ENCODE measurements at regions not wholly inside any gene's neighbourhood (a gene's known extent, or its start where the extent isn't known, plus 50 kb on each side); places are given as distances from the start of the nearest gene placed in this dataset.
A peak's percentile ranks its signal among the peaks of the same experiment; 100 is the strongest.

- DNase-seq, result peak in 1 of 4 donors; percentile 55
- Histone ChIP-seq H3K4me3 (no peak overlapping the region), H3K27me3 (peaks cover 0 to 84% of the 10 kb centered on the region in 2 donors), H3K4me1 (no peaks in the 10 kb centered on the region), H3K27ac (no peak overlapping the region), H3K36me3 (no peaks in the 10 kb centered on the region), H3K9me3 (no peaks in the 10 kb centered on the region)
- TF ChIP-seq, protein P1, sequence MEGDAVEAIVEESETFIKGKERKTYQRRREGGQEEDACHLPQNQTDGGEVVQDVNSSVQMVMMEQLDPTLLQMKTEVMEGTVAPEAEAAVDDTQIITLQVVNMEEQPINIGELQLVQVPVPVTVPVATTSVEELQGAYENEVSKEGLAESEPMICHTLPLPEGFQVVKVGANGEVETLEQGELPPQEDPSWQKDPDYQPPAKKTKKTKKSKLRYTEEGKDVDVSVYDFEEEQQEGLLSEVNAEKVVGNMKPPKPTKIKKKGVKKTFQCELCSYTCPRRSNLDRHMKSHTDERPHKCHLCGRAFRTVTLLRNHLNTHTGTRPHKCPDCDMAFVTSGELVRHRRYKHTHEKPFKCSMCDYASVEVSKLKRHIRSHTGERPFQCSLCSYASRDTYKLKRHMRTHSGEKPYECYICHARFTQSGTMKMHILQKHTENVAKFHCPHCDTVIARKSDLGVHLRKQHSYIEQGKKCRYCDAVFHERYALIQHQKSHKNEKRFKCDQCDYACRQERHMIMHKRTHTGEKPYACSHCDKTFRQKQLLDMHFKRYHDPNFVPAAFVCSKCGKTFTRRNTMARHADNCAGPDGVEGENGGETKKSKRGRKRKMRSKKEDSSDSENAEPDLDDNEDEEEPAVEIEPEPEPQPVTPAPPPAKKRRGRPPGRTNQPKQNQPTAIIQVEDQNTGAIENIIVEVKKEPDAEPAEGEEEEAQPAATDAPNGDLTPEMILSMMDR (IDR thresholded peaks at IDR 0.05), result no peak
- ATAC-seq, result no peak
- intact Hi-C loops (cut with DNase I), result no loop called here
These were observed 216.5 kb upstream of the SOX1 start for GRCh38 chr13:111850458-111850857.

DNA sequence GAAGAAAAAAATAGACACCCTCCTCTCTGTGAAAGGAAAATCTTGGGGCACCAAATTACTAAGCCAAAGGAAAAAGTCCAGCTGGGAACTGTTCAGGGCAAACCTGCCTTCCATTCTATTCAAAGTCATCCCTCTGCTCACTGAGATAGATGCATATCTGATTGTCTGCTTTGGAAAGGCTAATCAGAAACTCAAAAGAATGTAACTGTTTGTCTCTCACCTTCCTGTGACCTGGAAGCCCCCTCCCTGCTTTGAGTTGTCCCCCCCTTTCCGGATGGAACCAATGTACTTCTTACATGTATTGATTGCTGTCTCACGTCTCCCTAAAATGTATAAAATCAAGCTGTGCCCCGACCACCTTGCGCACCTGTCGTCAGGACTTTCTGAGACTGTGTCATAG lies 216.0 kb upstream of the SOX1 start:
- no peak for ATAC-seq
- Histone ChIP-seq H3K9me3 (no peaks in the 10 kb centered on the region), H3K27me3 (peaks cover 0 to 83% of the 10 kb centered on the region in 2 donors), H3K4me3 (no peak overlapping the region), H3K36me3 (no peaks in the 10 kb centered on the region), H3K27ac (no peak overlapping the region), H3K4me1 (no peaks in the 10 kb centered on the region)
- TF ChIP-seq, protein P1 (IDR thresholded peaks at IDR 0.05), result no peak
- DNase-seq, result no peak
- intact Hi-C loops (cut with DNase I), result no loop called here

- Histone ChIP-seq H3K4me1 (no peaks in the 10 kb centered on the region), H3K27me3 (peaks cover 0 to 78% of the 10 kb centered on the region in 2 donors), H3K36me3 (no peaks in the 10 kb centered on the region), H3K4me3 (no peak overlapping the region), H3K27ac (no peak overlapping the region), H3K9me3 (no peaks in the 10 kb centered on the region)
- intact Hi-C loops (cut with DNase I), result no loop called here
- ATAC-seq, result no peak
- DNase-seq, result peak in 1 of 4 donors; percentile 48
- TF ChIP-seq, protein P1 (IDR thresholded peaks at IDR 0.05), result no peak
These were observed 214.0 kb upstream of the SOX1 start for GRCh38 chr13:111852725-111853518.

DNA sequence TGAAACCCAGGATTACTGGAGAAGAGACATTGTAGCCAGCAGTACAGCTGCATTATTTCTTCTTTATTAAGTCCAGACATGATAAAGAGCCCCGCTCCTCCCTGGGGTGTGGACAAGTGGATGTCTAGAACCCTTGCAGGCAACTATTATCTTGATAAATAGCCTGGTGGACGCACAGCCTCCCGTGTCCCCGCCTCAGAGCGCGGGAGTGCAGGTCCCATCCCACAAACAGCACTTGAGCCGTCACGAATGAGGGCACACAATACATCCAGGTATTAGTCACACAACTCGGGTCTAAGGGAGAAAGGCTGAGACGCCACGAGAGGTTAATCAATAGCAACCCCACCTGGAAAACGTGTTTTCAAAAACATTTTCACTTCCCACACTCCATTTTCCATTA lies 213.2 kb upstream of the SOX1 start:
- peak in 1 of 4 donors; percentile 24 for DNase-seq
- intact Hi-C loops (cut with DNase I), result no loop called here
- no peak for ATAC-seq
- H3K9me3 ChIP-seq, result no peaks in the 10 kb centered on the region
- H3K27ac ChIP-seq, result no peak overlapping the region
- no peak overlapping the region for H3K4me3 ChIP-seq
- H3K36me3 ChIP-seq, result no peaks in the 10 kb centered on the region
- no peaks in the 10 kb centered on the region for H3K4me1 ChIP-seq
- H3K27me3 ChIP-seq, result peaks cover 0 to 81% of the 10 kb centered on the region in 2 donors
- TF ChIP-seq, protein P1 (IDR thresholded peaks at IDR 0.05), result no peak

- H3K4me1 ChIP-seq, result no peaks in the 10 kb centered on the region
- TF ChIP-seq, protein P1 (IDR thresholded peaks at IDR 0.05), result no peak
- H3K27ac ChIP-seq, result no peak overlapping the region
- peaks cover 0 to 84% of the 10 kb centered on the region in 2 donors for H3K27me3 ChIP-seq
- no peaks in the 10 kb centered on the region for H3K9me3 ChIP-seq
- no peak overlapping the region for H3K4me3 ChIP-seq
- ATAC-seq, result no peak
- intact Hi-C loops (cut with DNase I), result no loop called here
- DNase-seq, result peak in 1 of 4 donors; percentile 51
- H3K36me3 ChIP-seq, result no peaks in the 10 kb centered on the region
These were observed 212.5 kb upstream of the SOX1 start for GRCh38 chr13:111854403-111854802.
